Osteocyte (in vitro differentiated cells): ENCODE measurements at regions not wholly inside any gene's neighbourhood (a gene's known extent, or its start where the extent isn't known, plus 50 kb on each side); places are given as distances from the start of the nearest gene placed in this dataset.

Experiments used
- DNase-seq: peaks from one replicate; pipeline ENCODE4 v3.0.0; 2021; ENCODE audit warnings: mixed read lengths; ENCODE audit not compliant: unreplicated experiment; ENCODE audit errors: extremely low spot score
- H3K27ac Mint-ChIP-seq: one replicate; pipeline ENCODE4 v1.8.0; 2021; ENCODE audit warnings: mild to moderate bottlenecking, mixed read lengths; ENCODE audit not compliant: unreplicated experiment
- H3K27me3 Mint-ChIP-seq: one replicate; pipeline ENCODE4 v1.8.0; 2021; ENCODE audit warnings: mixed read lengths; ENCODE audit not compliant: unreplicated experiment
- H3K36me3 Mint-ChIP-seq: one replicate; pipeline ENCODE4 v1.8.0; 2021; ENCODE audit warnings: mixed read lengths; ENCODE audit not compliant: unreplicated experiment
- H3K4me1 Mint-ChIP-seq: one replicate; pipeline ENCODE4 v1.8.0; 2021; ENCODE audit warnings: mixed read lengths; ENCODE audit not compliant: unreplicated experiment
- H3K4me3 Mint-ChIP-seq: one replicate; pipeline ENCODE4 v1.8.0; 2021; ENCODE audit warnings: mild to moderate bottlenecking, moderate library complexity, mixed read lengths; ENCODE audit not compliant: unreplicated experiment
- H3K9me3 Mint-ChIP-seq: one replicate; pipeline ENCODE4 v1.8.0; 2021; ENCODE audit warnings: mixed read lengths; ENCODE audit not compliant: unreplicated experiment
- TF ChIP-seq, protein P1 (sequence below): fragments of 200-600 bp; sonication (generic); IDR thresholded peaks from 2 replicates; pipeline ENCODE4 v1.5.0; 2021; ENCODE audit warnings: antibody characterized with exemption, mild to moderate bottlenecking, moderate library complexity

DNA sequence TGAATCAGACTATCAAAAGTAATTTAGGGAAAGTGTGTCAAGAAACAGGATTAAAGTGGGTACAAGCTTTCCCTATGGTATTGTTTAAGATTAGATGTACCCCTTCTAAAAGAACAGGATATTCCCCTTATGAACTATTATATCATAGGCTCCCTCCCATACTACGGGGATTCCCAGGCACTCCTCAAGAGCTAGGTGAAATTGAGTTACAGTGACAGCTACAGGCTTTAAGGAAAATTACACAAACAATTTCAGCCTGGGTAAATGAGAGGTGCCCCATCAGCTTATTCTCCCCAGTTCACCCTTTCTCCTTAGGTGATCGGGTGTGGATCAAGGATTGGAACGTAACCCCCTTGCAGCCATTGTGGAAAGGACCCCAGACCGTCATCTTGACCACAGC lies 240.8 kb upstream of the CNTN6 start:
- TF ChIP-seq, protein P1, sequence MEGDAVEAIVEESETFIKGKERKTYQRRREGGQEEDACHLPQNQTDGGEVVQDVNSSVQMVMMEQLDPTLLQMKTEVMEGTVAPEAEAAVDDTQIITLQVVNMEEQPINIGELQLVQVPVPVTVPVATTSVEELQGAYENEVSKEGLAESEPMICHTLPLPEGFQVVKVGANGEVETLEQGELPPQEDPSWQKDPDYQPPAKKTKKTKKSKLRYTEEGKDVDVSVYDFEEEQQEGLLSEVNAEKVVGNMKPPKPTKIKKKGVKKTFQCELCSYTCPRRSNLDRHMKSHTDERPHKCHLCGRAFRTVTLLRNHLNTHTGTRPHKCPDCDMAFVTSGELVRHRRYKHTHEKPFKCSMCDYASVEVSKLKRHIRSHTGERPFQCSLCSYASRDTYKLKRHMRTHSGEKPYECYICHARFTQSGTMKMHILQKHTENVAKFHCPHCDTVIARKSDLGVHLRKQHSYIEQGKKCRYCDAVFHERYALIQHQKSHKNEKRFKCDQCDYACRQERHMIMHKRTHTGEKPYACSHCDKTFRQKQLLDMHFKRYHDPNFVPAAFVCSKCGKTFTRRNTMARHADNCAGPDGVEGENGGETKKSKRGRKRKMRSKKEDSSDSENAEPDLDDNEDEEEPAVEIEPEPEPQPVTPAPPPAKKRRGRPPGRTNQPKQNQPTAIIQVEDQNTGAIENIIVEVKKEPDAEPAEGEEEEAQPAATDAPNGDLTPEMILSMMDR, result no peak
- Mint-ChIP-seq H3K4me3 (no peak overlapping the region), H3K36me3 (no peaks in the 10 kb centered on the region), H3K27me3 (no peaks in the 10 kb centered on the region), H3K27ac (no peak overlapping the region), H3K9me3 (peaks cover 14% of the 10 kb centered on the region), H3K4me1 (no peaks in the 10 kb centered on the region)
- peak; percentile 25 for DNase-seq

DNA sequence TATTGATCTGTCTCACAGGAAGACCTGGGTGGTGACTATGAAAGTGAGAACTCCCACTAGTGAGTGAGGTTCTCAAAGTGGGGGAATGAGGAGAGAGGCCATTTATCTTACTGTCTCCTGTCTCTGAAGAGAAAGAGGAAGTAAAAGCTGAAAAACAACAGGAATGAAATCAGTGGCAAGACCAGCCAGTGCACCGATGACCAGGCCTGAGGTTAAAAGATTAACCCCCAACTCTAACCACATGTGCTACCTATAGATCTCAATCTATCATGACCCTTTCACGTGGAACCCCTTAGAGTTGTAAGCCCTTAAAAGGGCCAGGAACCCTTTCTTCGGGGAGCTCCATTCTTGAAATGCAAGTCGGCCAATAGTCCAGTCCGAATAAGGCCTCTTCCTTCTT lies 239.3 kb upstream of the CNTN6 start:
- Mint-ChIP-seq H3K4me3 (no peak overlapping the region), H3K27ac (no peak overlapping the region), H3K36me3 (no peaks in the 10 kb centered on the region), H3K27me3 (no peaks in the 10 kb centered on the region), H3K9me3 (peaks cover 9% of the 10 kb centered on the region), H3K4me1 (no peaks in the 10 kb centered on the region)
- TF ChIP-seq, protein P1, result no peak
- DNase-seq, result peak; percentile 44

DNA sequence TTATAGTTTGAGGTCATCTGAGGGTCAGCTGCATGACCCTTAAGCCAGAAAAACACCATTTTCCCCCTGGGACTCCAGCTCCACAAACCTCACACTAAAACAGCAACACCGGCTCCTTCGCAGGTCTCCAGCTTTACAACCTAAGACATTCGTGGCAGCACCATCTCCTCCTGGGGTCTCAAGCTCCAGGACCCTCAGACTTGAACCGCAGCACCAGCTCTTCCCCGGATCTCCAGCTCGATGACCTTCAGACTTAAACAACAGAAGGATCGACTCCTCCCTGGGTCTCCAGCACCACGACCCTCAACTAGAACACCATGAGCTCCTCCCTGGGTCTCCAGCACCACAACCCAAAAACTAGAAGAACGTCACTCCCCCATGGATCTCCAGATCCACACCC lies 233.7 kb upstream of the CNTN6 start:
- Mint-ChIP-seq H3K36me3 (no peaks in the 10 kb centered on the region), H3K4me3 (no peak overlapping the region), H3K9me3 (peaks cover 5% of the 10 kb centered on the region), H3K27ac (no peak overlapping the region), H3K27me3 (no peaks in the 10 kb centered on the region), H3K4me1 (no peaks in the 10 kb centered on the region)
- peak; percentile 54 for DNase-seq
- TF ChIP-seq, protein P1, result no peak

DNA sequence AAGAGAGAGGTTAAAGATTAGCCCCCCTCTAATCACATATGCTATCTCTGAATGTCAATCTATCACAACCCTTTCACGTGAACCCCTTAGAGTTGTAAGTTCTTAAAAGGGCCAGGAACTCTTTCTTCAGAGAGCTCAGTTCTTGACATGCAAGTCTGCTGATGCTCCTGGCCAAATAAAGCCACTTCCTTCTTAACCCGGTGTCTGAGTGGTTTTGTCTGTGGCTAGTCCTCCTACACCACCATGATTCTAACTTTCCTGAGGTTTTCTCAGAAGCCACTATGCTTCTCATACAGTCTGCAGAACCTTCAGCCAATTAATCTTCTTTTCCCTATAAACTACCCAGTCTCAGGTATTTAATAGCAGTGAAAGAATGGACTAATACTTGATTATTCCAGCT lies 231.1 kb upstream of the CNTN6 start:
- TF ChIP-seq, protein P1, result no peak
- no peaks in the 10 kb centered on the region for H3K9me3 Mint-ChIP-seq
- H3K4me3 Mint-ChIP-seq, result no peak overlapping the region
- H3K36me3 Mint-ChIP-seq, result no peaks in the 10 kb centered on the region
- no peaks in the 10 kb centered on the region for H3K27me3 Mint-ChIP-seq
- no peaks in the 10 kb centered on the region for H3K4me1 Mint-ChIP-seq
- no peak for DNase-seq
- H3K27ac Mint-ChIP-seq, result no peak overlapping the region

DNA sequence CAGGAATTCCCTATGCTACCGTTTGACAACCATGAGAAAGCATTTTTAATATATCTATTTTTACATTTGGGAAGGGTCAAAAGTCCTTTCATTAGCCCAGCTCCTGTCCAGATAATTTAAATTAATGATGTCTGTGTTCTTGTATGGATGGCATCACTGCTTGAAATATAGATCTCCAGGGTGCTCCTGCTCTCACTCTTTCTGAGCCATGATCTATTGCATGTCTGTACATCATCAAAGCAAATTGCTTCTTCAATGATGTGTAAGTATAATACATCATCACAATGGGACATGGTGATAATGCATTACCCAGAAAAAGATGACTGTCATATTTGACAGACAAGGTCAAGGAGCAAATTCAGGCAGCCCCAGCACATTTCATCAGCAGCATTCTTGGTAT lies 223.6 kb upstream of the CNTN6 start:
- Mint-ChIP-seq H3K36me3 (no peaks in the 10 kb centered on the region), H3K9me3 (no peaks in the 10 kb centered on the region), H3K4me1 (no peaks in the 10 kb centered on the region), H3K27ac (no peak overlapping the region), H3K4me3 (no peak overlapping the region), H3K27me3 (no peaks in the 10 kb centered on the region)
- DNase-seq, result no peak
- TF ChIP-seq, protein P1, result no peak
